Activated T-cell treated with anti-CD3 and anti-CD28 coated beads for 4 hours (primary cell): ENCODE measurements at regions not wholly inside any gene's neighbourhood (a gene's known extent, or its start where the extent isn't known, plus 50 kb on each side); places are given as distances from the start of the nearest gene placed in this dataset.
"Not testable (repeated sequence)": the region's sequence is repeated elsewhere in the genome, so short reads cannot be mapped to it uniquely, and the experiment has no call there.

Experiments used
- DNase-seq: peaks from one replicate; pipeline ENCODE4 v3.0.0-alpha.2; 2020

- DNase-seq = no peak
These were observed 57.7 kb downstream of the SOX3 start for GRCh38 chrX:140447150-140447549.

GRCh38 chrX:140440876-140441275, 64.0 kb downstream of the SOX3 start:
- no peak for DNase-seq

GRCh38 chrX:140439476-140439875, 65.4 kb downstream of the SOX3 start:
- DNase-seq = no peak

GRCh38 chrX:140434347-140434746, 70.5 kb downstream of the SOX3 start:
- no peak for DNase-seq

GRCh38 chrX:140433582-140433981, 71.3 kb downstream of the SOX3 start:
- DNase-seq = no peak

GRCh38 chrX:140432346-140433175, 72.3 kb downstream of the SOX3 start:
- DNase-seq = no peak

- no peak for DNase-seq
These were observed 73.3 kb downstream of the SOX3 start for GRCh38 chrX:140431521-140431920.

GRCh38 chrX:140425712-140426395, 79.0 kb downstream of the SOX3 start:
- no peak for DNase-seq

- no peak for DNase-seq
These were observed 82.4 kb downstream of the SOX3 start for GRCh38 chrX:140422501-140422900.

GRCh38 chrX:140402131-140402530, 102.7 kb downstream of the SOX3 start:
- DNase-seq = not testable (repeated sequence)

GRCh38 chrX:140396326-140396725, 108.5 kb downstream of the SOX3 start:
- not testable (repeated sequence) for DNase-seq

- no peak for DNase-seq
These were observed 111.4 kb downstream of the SOX3 start for GRCh38 chrX:140393507-140393906.

GRCh38 chrX:140391313-140391712, 113.6 kb downstream of the SOX3 start:
- no peak for DNase-seq

- DNase-seq = no peak
These were observed 115.5 kb downstream of the SOX3 start for GRCh38 chrX:140389331-140389730.

GRCh38 chrX:140362861-140363260, 142.0 kb downstream of the SOX3 start:
- DNase-seq = no peak

GRCh38 chrX:140360924-140361323, 143.9 kb downstream of the SOX3 start:
- DNase-seq = no peak

- DNase-seq = no peak
These were observed 144.6 kb downstream of the SOX3 start for GRCh38 chrX:140360284-140360683.

- no peak for DNase-seq
These were observed 148.9 kb downstream of the SOX3 start for GRCh38 chrX:140355922-140356321.

GRCh38 chrX:140355429-140355828, 149.4 kb downstream of the SOX3 start:
- no peak for DNase-seq

- DNase-seq = no peak
These were observed 150.3 kb downstream of the SOX3 start for GRCh38 chrX:140354431-140355120.

GRCh38 chrX:140346729-140347128, 158.1 kb downstream of the SOX3 start:
- no peak for DNase-seq

GRCh38 chrX:140343226-140343868, 161.5 kb downstream of the SOX3 start:
- no peak for DNase-seq

- no peak for DNase-seq
These were observed 162.5 kb downstream of the SOX3 start for GRCh38 chrX:140342410-140342809.
